ENCODE measurements at regions not wholly inside any gene's neighbourhood (a gene's known extent, or its start where the extent isn't known, plus 50 kb on each side); places are given as distances from the start of the nearest gene placed in this dataset.

- Histone ChIP-seq H3K4me2 (ENCODE audit: insufficient read depth, low read length) (no peak overlapping the region), H3K27me3 (ENCODE audit: insufficient read depth, low read length, poor library complexity) (no peaks in the 10 kb centered on the region), H3K9me3 (ENCODE audit: insufficient read depth, low read length, severe bottlenecking) (no peaks in the 10 kb centered on the region), H4K20me1 (ENCODE audit: insufficient read depth, low read length) (no peaks in the 10 kb centered on the region), H3K36me3 (ENCODE audit: insufficient read depth, low read length) (no peaks in the 10 kb centered on the region), H3K4me1 (ENCODE audit: insufficient read depth, low read length) (no peaks in the 10 kb centered on the region), H3K79me2 (ENCODE audit: insufficient read depth, low read length) (no peaks in the 10 kb centered on the region), H3K4me3 (ENCODE audit: low read depth in 1 of 2, low read length in 2 of 2) (no peak overlapping the region), H3K27ac (ENCODE audit: low read length) (no peak overlapping the region), H2AFZ (ENCODE audit: low read depth, low read length) (no peak overlapping the region), H3K9ac (ENCODE audit: low read depth, low read length) (no peak overlapping the region)
- ATAC-seq (ENCODE audit: insufficient read depth, low read depth) (no peak), DNase-seq (no peak)
- TF ChIP-seq, protein P1, sequence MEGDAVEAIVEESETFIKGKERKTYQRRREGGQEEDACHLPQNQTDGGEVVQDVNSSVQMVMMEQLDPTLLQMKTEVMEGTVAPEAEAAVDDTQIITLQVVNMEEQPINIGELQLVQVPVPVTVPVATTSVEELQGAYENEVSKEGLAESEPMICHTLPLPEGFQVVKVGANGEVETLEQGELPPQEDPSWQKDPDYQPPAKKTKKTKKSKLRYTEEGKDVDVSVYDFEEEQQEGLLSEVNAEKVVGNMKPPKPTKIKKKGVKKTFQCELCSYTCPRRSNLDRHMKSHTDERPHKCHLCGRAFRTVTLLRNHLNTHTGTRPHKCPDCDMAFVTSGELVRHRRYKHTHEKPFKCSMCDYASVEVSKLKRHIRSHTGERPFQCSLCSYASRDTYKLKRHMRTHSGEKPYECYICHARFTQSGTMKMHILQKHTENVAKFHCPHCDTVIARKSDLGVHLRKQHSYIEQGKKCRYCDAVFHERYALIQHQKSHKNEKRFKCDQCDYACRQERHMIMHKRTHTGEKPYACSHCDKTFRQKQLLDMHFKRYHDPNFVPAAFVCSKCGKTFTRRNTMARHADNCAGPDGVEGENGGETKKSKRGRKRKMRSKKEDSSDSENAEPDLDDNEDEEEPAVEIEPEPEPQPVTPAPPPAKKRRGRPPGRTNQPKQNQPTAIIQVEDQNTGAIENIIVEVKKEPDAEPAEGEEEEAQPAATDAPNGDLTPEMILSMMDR (IDR thresholded peaks at IDR 0.05; ENCODE audit: borderline replicate concordance, extremely low read depth, low read length, poor library complexity, severe bottlenecking), result no peak
- TF ChIP-seq EZH2 (IDR thresholded peaks at IDR 0.05; ENCODE audit: borderline replicate concordance, low read depth, low read length, severe bottlenecking), result no peak
Observed at GRCh38 chr2:63658176-63658968, 69.6 kb downstream of the MDH1 start.

DNA sequence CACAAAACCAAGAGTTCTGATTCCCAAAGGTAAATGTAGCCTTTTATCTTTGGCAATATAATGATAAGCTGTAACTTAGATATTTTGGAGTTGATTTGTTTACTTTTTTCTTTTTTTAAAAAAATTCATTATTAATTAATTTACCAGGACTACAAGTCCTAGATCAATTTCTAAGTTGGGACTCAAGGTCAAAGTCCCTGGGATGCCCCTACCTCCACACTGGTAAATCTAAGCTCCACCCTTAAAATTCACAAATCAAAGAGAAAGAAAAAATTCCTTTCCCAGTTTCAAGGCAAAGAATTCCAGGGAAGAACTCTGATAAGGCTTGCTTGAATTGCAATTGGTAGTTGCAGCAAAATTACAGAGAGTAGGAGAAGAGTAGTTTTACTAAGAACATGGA is 71.3 kb downstream of the MDH1 start:
- H3K4me1 ChIP-seq (ENCODE audit: insufficient read depth, low read length), result no peaks in the 10 kb centered on the region
- H3K27ac ChIP-seq (ENCODE audit: low read length), result no peak overlapping the region
- no peak overlapping the region for H3K9ac ChIP-seq (ENCODE audit: low read depth, low read length)
- H3K4me3 ChIP-seq (ENCODE audit: low read depth in 1 of 2, low read length in 2 of 2), result no peak overlapping the region
- H2AFZ ChIP-seq (ENCODE audit: low read depth, low read length), result no peak overlapping the region
- no peaks in the 10 kb centered on the region for H3K79me2 ChIP-seq (ENCODE audit: insufficient read depth, low read length)
- no peak overlapping the region for H3K4me2 ChIP-seq (ENCODE audit: insufficient read depth, low read length)
- no peaks in the 10 kb centered on the region for H3K36me3 ChIP-seq (ENCODE audit: insufficient read depth, low read length)
- H4K20me1 ChIP-seq (ENCODE audit: insufficient read depth, low read length), result no peaks in the 10 kb centered on the region
- no peak for DNase-seq
- H3K27me3 ChIP-seq (ENCODE audit: insufficient read depth, low read length, poor library complexity), result no peaks in the 10 kb centered on the region
- ATAC-seq (ENCODE audit: insufficient read depth, low read depth), result no peak
- TF ChIP-seq, protein P1 (IDR thresholded peaks at IDR 0.05; ENCODE audit: borderline replicate concordance, extremely low read depth, low read length, poor library complexity, severe bottlenecking), result no peak
- TF ChIP-seq EZH2 (IDR thresholded peaks at IDR 0.05; ENCODE audit: borderline replicate concordance, low read depth, low read length, severe bottlenecking), result no peak
- no peaks in the 10 kb centered on the region for H3K9me3 ChIP-seq (ENCODE audit: insufficient read depth, low read length, severe bottlenecking)

DNA sequence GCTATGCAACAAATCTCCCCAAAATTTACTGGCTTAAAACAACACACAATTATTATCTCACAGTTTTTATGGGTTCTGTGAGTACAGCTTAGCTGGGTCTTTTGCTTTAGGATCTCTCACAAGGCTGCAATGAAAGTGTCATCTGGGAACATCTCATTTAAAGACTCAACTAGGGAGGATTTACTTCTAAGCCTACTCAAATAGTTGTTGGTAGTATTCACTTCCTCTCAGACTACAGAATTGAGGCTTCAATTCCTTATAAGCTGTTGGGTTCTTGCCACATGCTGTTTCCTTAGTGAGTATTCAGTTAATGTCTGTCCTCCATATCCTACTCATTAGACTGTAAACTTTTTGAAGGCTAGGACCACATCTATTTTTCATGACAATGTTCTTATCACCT is 72.3 kb downstream of the MDH1 start:
- no peak overlapping the region for H3K4me3 ChIP-seq (ENCODE audit: low read depth in 1 of 2, low read length in 2 of 2)
- H4K20me1 ChIP-seq (ENCODE audit: insufficient read depth, low read length), result no peaks in the 10 kb centered on the region
- no peak overlapping the region for H2AFZ ChIP-seq (ENCODE audit: low read depth, low read length)
- H3K4me2 ChIP-seq (ENCODE audit: insufficient read depth, low read length), result no peak overlapping the region
- no peaks in the 10 kb centered on the region for H3K27me3 ChIP-seq (ENCODE audit: insufficient read depth, low read length, poor library complexity)
- H3K79me2 ChIP-seq (ENCODE audit: insufficient read depth, low read length), result no peaks in the 10 kb centered on the region
- H3K27ac ChIP-seq (ENCODE audit: low read length), result no peak overlapping the region
- no peaks in the 10 kb centered on the region for H3K4me1 ChIP-seq (ENCODE audit: insufficient read depth, low read length)
- H3K36me3 ChIP-seq (ENCODE audit: insufficient read depth, low read length), result no peaks in the 10 kb centered on the region
- no peaks in the 10 kb centered on the region for H3K9me3 ChIP-seq (ENCODE audit: insufficient read depth, low read length, severe bottlenecking)
- DNase-seq, result no peak
- TF ChIP-seq, protein P1 (IDR thresholded peaks at IDR 0.05; ENCODE audit: borderline replicate concordance, extremely low read depth, low read length, poor library complexity, severe bottlenecking), result no peak
- TF ChIP-seq EZH2 (IDR thresholded peaks at IDR 0.05; ENCODE audit: borderline replicate concordance, low read depth, low read length, severe bottlenecking), result no peak
- ATAC-seq (ENCODE audit: insufficient read depth, low read depth), result no peak
- no peak overlapping the region for H3K9ac ChIP-seq (ENCODE audit: low read depth, low read length)
